ENCODE measurements at regions not wholly inside any gene's neighbourhood (a gene's known extent, or its start where the extent isn't known, plus 50 kb on each side); places are given as distances from the start of the nearest gene placed in this dataset.

DNA sequence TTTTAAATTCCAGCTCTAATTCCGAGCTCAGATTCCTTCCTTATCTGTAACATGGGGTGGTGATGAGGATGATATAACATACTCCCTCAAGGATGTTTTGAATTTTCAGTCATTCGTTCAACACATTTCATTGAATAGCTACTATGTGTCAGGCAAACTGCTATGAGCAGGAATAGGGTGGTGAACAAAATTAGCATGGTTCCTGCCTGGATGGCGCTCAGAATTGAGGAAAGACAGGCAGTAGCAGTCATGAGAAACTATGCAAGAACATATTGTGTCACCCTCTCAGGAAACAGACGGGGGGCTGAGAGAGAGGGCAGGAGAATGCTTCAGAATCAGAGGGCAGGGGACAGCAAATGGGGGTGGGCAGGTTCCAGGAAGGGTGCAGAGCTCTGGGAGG, 265.2 kb downstream of the NSG2 start:
- no peak for DNase-seq (ENCODE audit: low read depth)
- TF ChIP-seq, protein P1, sequence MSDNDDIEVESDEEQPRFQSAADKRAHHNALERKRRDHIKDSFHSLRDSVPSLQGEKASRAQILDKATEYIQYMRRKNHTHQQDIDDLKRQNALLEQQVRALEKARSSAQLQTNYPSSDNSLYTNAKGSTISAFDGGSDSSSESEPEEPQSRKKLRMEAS (IDR thresholded peaks at IDR 0.05; ENCODE audit: low read depth, low read length): no peak
- TF ChIP-seq MYC (IDR thresholded peaks at IDR 0.05; ENCODE audit: low read depth, low read length) (no peak), POLR2A (IDR thresholded peaks at IDR 0.05; ENCODE audit: extremely low read depth, insufficient read length) (no peak), CTCF (IDR thresholded peaks at IDR 0.05; ENCODE audit: low read depth, low read length) (no peak)
- H3K4me3 ChIP-seq (ENCODE audit: low read depth, low read length): no peak overlapping the region

- peak; percentile 20 for DNase-seq (ENCODE audit: low read depth)
- H3K4me3 ChIP-seq (ENCODE audit: low read depth, low read length): no peak overlapping the region
- TF ChIP-seq MYC (IDR thresholded peaks at IDR 0.05; ENCODE audit: low read depth, low read length) (no peak), CTCF (IDR thresholded peaks at IDR 0.05; ENCODE audit: low read depth, low read length) (no peak), POLR2A (IDR thresholded peaks at IDR 0.05; ENCODE audit: extremely low read depth, insufficient read length) (no peak)
- TF ChIP-seq, protein P1 (IDR thresholded peaks at IDR 0.05; ENCODE audit: low read depth, low read length): no peak
These were observed 265.6 kb downstream of the NSG2 start for GRCh38 chr5:174311121-174311520.

GRCh38 chr5:174311531-174312269, 266.2 kb downstream of the NSG2 start:
- no peak overlapping the region for H3K4me3 ChIP-seq (ENCODE audit: low read depth, low read length)
- TF ChIP-seq CTCF (IDR thresholded peaks at IDR 0.05; ENCODE audit: low read depth, low read length) (peak; percentile 60), MYC (IDR thresholded peaks at IDR 0.05; ENCODE audit: low read depth, low read length) (no peak)
- DNase-seq (ENCODE audit: low read depth): peak; percentile 60

GRCh38 chr5:174312270-174312617, 266.7 kb downstream of the NSG2 start:
- H3K4me3 ChIP-seq (ENCODE audit: low read depth, low read length): no peak overlapping the region
- no peak for DNase-seq (ENCODE audit: low read depth)
- TF ChIP-seq MYC (IDR thresholded peaks at IDR 0.05; ENCODE audit: low read depth, low read length) (no peak), CTCF (IDR thresholded peaks at IDR 0.05; ENCODE audit: low read depth, low read length) (no peak), POLR2A (IDR thresholded peaks at IDR 0.05; ENCODE audit: extremely low read depth, insufficient read length) (no peak)
- TF ChIP-seq, protein P1 (IDR thresholded peaks at IDR 0.05; ENCODE audit: low read depth, low read length): no peak

- TF ChIP-seq MYC (IDR thresholded peaks at IDR 0.05; ENCODE audit: low read depth, low read length): no peak
- TF ChIP-seq CTCF (IDR thresholded peaks at IDR 0.05; ENCODE audit: low read depth, low read length): no peak
- no peak for TF ChIP-seq POLR2A (IDR thresholded peaks at IDR 0.05; ENCODE audit: extremely low read depth, insufficient read length)
- TF ChIP-seq, protein P1 (IDR thresholded peaks at IDR 0.05; ENCODE audit: low read depth, low read length): no peak
- DNase-seq (ENCODE audit: low read depth): no peak
- no peak overlapping the region for H3K4me3 ChIP-seq (ENCODE audit: low read depth, low read length)
These were observed 267.1 kb downstream of the NSG2 start for GRCh38 chr5:174312641-174313040.

GRCh38 chr5:174313615-174314014, 268.1 kb downstream of the NSG2 start:
- no peak for DNase-seq (ENCODE audit: low read depth)
- no peak overlapping the region for H3K4me3 ChIP-seq (ENCODE audit: low read depth, low read length)
- TF ChIP-seq, protein P1 (IDR thresholded peaks at IDR 0.05; ENCODE audit: low read depth, low read length): no peak
- no peak for TF ChIP-seq CTCF (IDR thresholded peaks at IDR 0.05; ENCODE audit: low read depth, low read length)
- TF ChIP-seq MYC (IDR thresholded peaks at IDR 0.05; ENCODE audit: low read depth, low read length): no peak
- no peak for TF ChIP-seq POLR2A (IDR thresholded peaks at IDR 0.05; ENCODE audit: extremely low read depth, insufficient read length)
